Raji (cell line): ENCODE measurements at regions not wholly inside any gene's neighbourhood (a gene's known extent, or its start where the extent isn't known, plus 50 kb on each side); places are given as distances from the start of the nearest gene placed in this dataset.

ENCODE experiments used
- POLR2A ChIP-seq: IDR thresholded peaks from 2 replicates; pipeline ENCODE4 v1.6.1; 2011; ENCODE audit warnings: low read depth, low read length, control low read depth; ENCODE audit not compliant: insufficient read depth

- TF ChIP-seq POLR2A = no peak
Measured at GRCh38 chr1:55355549-55355948, 140.4 kb upstream of the USP24 start.

DNA sequence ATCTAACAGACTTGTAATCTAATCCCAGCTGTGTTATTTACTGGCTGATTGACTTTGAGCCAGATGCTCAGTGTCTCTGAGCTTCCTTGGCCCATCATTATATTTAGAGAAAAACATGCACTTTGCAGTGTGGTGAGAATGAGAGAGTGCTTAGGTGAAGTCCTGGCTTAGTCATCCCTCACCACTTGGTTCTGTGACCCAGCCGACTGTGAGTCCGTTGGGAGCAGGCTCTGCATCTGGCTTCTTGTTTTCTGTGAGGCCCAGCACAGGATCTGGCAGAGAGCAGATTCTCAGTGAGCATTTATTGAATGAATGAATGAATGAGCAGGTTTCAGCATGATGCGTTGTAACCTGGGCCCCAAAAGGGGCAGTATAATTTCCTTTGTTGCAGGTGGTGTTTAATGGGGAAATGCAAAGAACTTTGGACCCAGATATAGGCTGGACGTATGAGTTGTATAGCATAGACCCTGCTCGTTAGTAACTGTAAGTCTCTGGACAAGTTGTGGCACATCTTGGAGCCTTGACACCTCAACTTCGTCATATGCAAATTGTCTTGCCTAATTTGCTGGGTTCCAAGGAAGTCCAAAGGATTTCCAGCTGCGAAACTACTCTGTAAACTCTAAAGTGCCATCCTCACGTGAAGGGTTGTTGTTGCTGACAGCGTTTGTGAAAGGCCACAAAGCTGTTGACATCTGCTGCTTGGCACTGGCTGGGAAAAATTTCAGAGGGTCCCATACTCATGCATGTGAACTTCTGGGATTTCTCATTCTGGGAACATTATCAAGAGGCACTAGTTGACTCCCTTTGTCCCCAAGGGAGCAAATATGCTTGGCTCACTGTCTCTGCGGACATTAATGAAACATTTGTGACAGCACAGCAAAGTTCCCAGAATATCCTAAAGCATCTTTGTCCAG lies 138.8 kb upstream of the USP24 start:
- no peak for TF ChIP-seq POLR2A

- TF ChIP-seq POLR2A = no peak
Measured at GRCh38 chr1:55352811-55353180, 137.6 kb upstream of the USP24 start.

GRCh38 chr1:55352080-55352810 lies 137.1 kb upstream of the USP24 start:
- no peak for TF ChIP-seq POLR2A

DNA sequence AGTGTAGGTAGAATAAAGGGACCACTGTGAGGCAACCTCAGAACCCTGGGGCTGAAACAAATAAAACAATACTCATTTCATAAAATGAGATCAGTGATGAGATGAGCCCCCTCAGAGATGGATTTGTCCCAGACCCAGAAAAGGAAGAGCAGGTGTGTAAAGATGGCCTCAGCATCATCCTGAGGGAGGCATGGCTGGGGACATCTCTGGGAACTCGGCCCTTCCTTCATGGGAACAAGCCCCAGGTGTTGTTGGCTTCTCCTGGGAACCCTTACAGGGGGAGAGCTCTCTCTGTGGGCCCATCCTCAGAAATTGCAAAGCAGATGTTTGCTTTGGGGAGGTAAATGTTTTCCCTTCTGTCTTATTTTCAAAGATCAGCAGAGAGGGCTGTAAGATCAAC lies 133.2 kb upstream of the USP24 start:
- TF ChIP-seq POLR2A = no peak

- no peak for TF ChIP-seq POLR2A
Measured at GRCh38 chr1:55347866-55348265, 132.7 kb upstream of the USP24 start.

GRCh38 chr1:55347041-55347440 lies 131.9 kb upstream of the USP24 start:
- no peak for TF ChIP-seq POLR2A

GRCh38 chr1:55346586-55346985 lies 131.4 kb upstream of the USP24 start:
- no peak for TF ChIP-seq POLR2A

GRCh38 chr1:55339681-55340080 lies 124.5 kb upstream of the USP24 start:
- TF ChIP-seq POLR2A = no peak

DNA sequence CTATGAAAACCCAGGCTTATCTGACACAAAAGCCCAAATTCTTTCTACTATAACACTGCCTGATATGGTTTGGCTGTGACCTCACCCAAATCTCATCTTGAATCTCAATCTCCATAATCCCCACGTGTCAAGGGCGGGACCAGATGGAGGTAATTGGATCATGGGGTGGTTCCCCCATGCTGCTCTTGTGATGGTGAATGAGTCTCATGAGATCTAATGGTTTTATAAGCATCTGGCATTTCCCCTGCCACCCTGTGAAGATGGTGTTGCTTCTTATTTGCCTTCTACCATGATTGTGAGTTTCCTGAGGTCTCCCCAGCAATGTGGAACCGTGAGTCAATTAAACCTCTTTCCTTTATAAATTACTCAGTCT lies 123.3 kb upstream of the USP24 start:
- TF ChIP-seq POLR2A = no peak

DNA sequence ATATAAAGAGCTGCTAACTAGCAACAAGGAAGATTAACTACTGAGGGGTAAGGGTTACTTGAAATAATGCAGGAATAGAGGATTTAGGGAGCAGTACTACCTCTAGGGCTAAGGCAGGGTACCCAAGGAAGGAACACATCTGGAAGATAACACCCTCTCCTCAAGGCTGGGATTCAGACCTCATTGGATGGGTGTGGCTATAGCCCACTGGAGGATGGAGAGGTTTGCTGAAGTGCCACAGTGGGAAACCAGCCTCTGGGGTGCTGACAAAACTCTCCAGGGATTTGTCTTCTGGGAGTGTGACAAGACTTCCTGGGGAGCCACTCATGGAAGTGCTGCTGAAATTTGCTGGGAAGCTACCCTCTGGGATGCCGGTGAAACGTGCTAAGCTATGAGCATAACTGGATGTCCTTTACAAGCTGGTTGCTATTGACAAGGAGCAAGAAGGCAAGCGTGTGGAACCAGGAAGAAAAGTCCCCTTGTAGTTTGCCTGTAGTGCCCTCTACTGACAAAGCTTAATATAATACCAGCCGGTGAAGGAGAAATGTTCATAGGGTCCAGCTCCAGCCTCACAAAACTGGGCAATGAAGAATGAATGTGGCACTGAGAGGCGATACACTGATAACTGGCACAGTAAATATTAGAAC lies 122.8 kb upstream of the USP24 start:
- no peak for TF ChIP-seq POLR2A

DNA sequence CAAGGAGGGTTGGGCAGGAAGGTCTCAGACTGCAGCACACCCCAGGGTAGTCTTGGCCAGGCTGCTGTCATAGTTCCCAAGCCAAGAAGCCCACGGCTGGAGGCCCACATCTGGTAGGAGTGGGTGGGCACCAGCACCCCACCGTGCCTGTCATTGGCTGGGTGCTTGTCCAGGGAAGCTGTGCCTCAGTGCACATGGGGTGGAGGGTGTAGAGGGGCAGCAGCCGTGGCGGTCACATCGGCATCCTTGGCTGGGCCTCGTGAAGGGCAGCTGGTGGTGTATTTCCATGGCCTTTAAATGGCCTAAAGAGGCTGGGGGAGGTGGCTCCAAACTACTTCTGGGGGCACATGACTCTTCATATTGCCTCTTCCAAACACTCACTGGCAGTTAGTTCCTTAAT lies 119.6 kb upstream of the USP24 start:
- no peak for TF ChIP-seq POLR2A

DNA sequence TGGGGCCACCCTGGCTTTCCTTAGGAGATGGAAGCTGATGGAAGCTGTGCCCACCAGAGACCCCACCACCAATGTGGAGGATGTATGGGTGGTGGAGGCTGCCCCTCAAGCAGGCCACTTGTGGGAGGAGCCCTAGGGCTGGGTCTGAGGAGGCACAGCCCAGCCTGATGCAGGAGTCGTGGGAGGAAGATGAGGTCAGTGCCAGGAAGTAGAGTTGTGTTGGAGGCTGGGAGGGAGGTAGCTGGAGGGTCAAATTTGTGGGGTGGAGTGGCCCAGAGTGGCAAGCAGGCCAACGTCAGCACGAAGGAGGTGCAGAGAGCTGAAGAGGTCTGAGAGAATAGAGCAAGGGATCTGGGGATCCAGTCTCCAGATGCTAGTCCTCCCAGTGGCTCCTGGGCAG lies 119.0 kb upstream of the USP24 start:
- no peak for TF ChIP-seq POLR2A

GRCh38 chr1:55333461-55333860 lies 118.3 kb upstream of the USP24 start:
- no peak for TF ChIP-seq POLR2A

DNA sequence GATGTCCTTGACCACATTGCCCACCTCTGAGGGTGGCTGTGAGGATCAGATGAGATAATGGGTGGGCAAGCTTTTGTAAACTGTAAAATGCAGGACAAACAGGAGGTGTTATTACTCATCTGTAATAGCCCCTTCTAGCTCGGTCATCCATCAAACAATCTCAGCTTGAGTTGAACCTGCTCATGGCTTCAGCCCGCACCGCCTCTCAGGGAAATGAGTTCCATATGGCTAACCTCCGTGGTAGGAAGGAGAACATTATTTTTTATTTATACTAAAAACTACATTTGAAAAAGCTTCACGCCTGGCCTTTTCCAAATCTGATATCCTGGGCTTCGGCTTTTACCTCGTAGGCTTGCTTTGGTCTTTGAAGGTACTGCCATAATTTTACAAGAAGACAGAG lies 116.2 kb upstream of the USP24 start:
- TF ChIP-seq POLR2A = no peak
